ENCODE measurements at regions not wholly inside any gene's neighbourhood (a gene's known extent, or its start where the extent isn't known, plus 50 kb on each side); places are given as distances from the start of the nearest gene placed in this dataset.

- TF ChIP-seq CTCF (IDR thresholded peaks at IDR 0.05; ENCODE audit: control extremely low read depth in 1 of 3, insufficient read depth in 1 of 3, low read depth in 1 of 3, low read length in 3 of 3) (no peak), TEAD4 (IDR thresholded peaks at IDR 0.05; ENCODE audit: low read depth, low read length) (no peak), YY1 (IDR thresholded peaks at IDR 0.05; ENCODE audit: low read depth, low read length) (no peak), SRF (IDR thresholded peaks at IDR 0.05; ENCODE audit: low read depth, low read length) (no peak)
Measured at GRCh38 chr5:101673120-101673519, 623.0 kb downstream of the SLCO4C1 start (continued).

Measured in H1 (cell line).